Neural cell (in vitro differentiated cells): ENCODE measurements at regions not wholly inside any gene's neighbourhood (a gene's known extent, or its start where the extent isn't known, plus 50 kb on each side); places are given as distances from the start of the nearest gene placed in this dataset.

Source experiments
- H2AFZ ChIP-seq: fragments of 200-600, 300-800 bp; sonication (generic), shearing (Covaris generic); 2 replicates; pipeline ENCODE4 v1.6.0; 2014; ENCODE audit warnings: low read depth, mild to moderate bottlenecking, antibody characterized with exemption, low read length, moderate library complexity
- H3F3A ChIP-seq: fragments of 200-600 bp; shearing (Covaris generic); 2 replicates; pipeline ENCODE4 v1.6.1; 2016; ENCODE audit warnings: mild to moderate bottlenecking, moderate library complexity, mixed read lengths, antibody characterized with exemption, low read length; ENCODE audit not compliant: insufficient read depth, poor library complexity, severe bottlenecking
- H3K27ac ChIP-seq: fragments of 200-600, 300-800 bp; sonication (generic), shearing (Covaris generic); 2 replicates; pipeline ENCODE4 v1.5.1; 2014; ENCODE audit warnings: mild to moderate bottlenecking, low read length, moderate library complexity
- H3K27me3 ChIP-seq: fragments of 300-800, 200-600 bp; sonication (generic), shearing (Covaris generic); 2 replicates; pipeline ENCODE4 v1.6.0; 2014; ENCODE audit warnings: mild to moderate bottlenecking, low read depth, low read length, moderate library complexity; ENCODE audit not compliant: insufficient read depth
- H3K36me3 ChIP-seq: fragments of 300-800, 200-600 bp; sonication (generic), shearing (Covaris generic); 2 replicates; pipeline ENCODE4 v1.5.1; 2014; ENCODE audit warnings: mild to moderate bottlenecking, antibody characterized with exemption, low read length, moderate library complexity; ENCODE audit not compliant: insufficient read depth
- H3K4me2 ChIP-seq: fragments of 300-800, 200-600 bp; sonication (generic), shearing (Covaris generic); 2 replicates; pipeline ENCODE4 v1.6.0; 2014; ENCODE audit warnings: mild to moderate bottlenecking, low read length
- H3K4me3 ChIP-seq: fragments of 300-800, 200-600 bp; sonication (generic), shearing (Covaris generic); 2 replicates; pipeline ENCODE4 v1.5.1; 2014; ENCODE audit warnings: mild to moderate bottlenecking, low read length, moderate library complexity
- H3K79me2 ChIP-seq: fragments of 200-600 bp; shearing (Covaris generic); replicated peaks from 2 replicates; pipeline ENCODE4 v1.6.0; 2014; ENCODE audit warnings: mild to moderate bottlenecking, low read length, moderate library complexity; ENCODE audit not compliant: insufficient read depth
- H3K9ac ChIP-seq: fragments of 300-800, 200-600 bp; sonication (generic), shearing (Covaris generic); 2 replicates; pipeline ENCODE4 v1.6.1; 2016; ENCODE audit warnings: mild to moderate bottlenecking, low read length, mixed read lengths
- H3K9me2 ChIP-seq: fragments of 200-600 bp; shearing (Covaris generic); 2 replicates; pipeline ENCODE4 v1.6.1; 2016; ENCODE audit warnings: mild to moderate bottlenecking, low read length, mixed read lengths; ENCODE audit not compliant: insufficient read depth
- H3K9me3 ChIP-seq: fragments of 200-600, 300-800 bp; sonication (generic), shearing (Covaris generic); 2 replicates; pipeline ENCODE4 v1.6.1; 2016; ENCODE audit warnings: mild to moderate bottlenecking, mixed run types, low read length, moderate library complexity, mixed read lengths
- H4K20me1 ChIP-seq: fragments of 200-600 bp; shearing (Covaris generic); 2 replicates; pipeline ENCODE4 v1.6.1; 2016; ENCODE audit warnings: mild to moderate bottlenecking, mixed run types; ENCODE audit not compliant: insufficient read depth
- CTCF ChIP-seq: fragments of 450-650 bp; IDR thresholded peaks from 2 replicates; pipeline ENCODE4 v1.5.1; 2014; ENCODE audit warnings: antibody characterized with exemption, mild to moderate bottlenecking, moderate library complexity; ENCODE audit not compliant: poor library complexity, severe bottlenecking
- EP300 ChIP-seq: fragments of 450-650 bp; conservative IDR thresholded peaks from 2 replicates; pipeline ENCODE4 v1.6.1; 2014; ENCODE audit warnings: antibody characterized with exemption, mild to moderate bottlenecking, moderate library complexity; ENCODE audit not compliant: poor library complexity, severe bottlenecking
- EZH2 ChIP-seq: fragments of 200-600, 300-800 bp; shearing (Covaris generic), sonication (generic); IDR thresholded peaks from 2 replicates; pipeline ENCODE4 v1.6.1; 2014; ENCODE audit warnings: antibody characterized with exemption, low read length, borderline replicate concordance, mild to moderate bottlenecking; ENCODE audit not compliant: insufficient read depth, poor library complexity, severe bottlenecking
- MXI1 ChIP-seq: fragments of 450-650 bp; conservative IDR thresholded peaks from 2 replicates; pipeline ENCODE4 v1.6.1; 2014; ENCODE audit warnings: antibody characterized with exemption, mild to moderate bottlenecking; ENCODE audit not compliant: poor library complexity, severe bottlenecking
- POLR2AphosphoS5 ChIP-seq: IDR thresholded peaks from 2 replicates; pipeline ENCODE4 v1.6.1; 2012
- RAD21 ChIP-seq: fragments of 450-650 bp; conservative IDR thresholded peaks from 2 replicates; pipeline ENCODE4 v1.6.1; 2014; ENCODE audit warnings: antibody characterized with exemption, mild to moderate bottlenecking, moderate library complexity
- REST ChIP-seq: IDR thresholded peaks from 2 replicates; pipeline ENCODE4 v1.6.1; 2012; ENCODE audit warnings: borderline replicate concordance
- SMC3 ChIP-seq: fragments of 450-650 bp; conservative IDR thresholded peaks from 2 replicates; pipeline ENCODE4 v1.6.1; 2014; ENCODE audit warnings: antibody characterized with exemption, mild to moderate bottlenecking, moderate library complexity; ENCODE audit not compliant: poor library complexity
- TAF1 ChIP-seq: IDR thresholded peaks from 2 replicates; pipeline ENCODE4 v1.6.1; 2012; ENCODE audit warnings: low read depth

DNA sequence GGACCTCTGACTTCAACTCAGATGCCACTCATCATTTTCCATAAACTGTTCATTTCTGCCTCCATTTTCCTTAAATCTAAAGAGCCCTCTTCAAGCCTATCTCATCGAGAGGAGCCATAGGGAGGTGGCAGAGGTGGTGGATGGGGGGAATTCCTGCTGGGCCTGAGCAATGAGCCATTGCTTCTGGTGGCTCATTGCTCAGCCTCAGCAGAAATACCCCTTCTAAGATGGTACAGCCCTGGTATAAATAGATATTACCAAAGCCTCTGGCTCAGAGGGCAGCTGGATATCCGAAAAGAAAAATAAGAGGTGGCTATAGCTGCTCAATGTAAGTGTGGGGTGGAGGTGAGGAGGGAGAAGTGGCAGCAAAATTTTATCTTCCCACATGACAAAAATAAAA lies 313.5 kb downstream of the CAAP1 start:
- Histone ChIP-seq H3K9me2 (no peaks in the 10 kb centered on the region), H4K20me1 (no peaks in the 10 kb centered on the region), H3K27ac (no peak overlapping the region), H3F3A (no peaks in the 10 kb centered on the region), H3K9ac (no peak overlapping the region), H2AFZ (no peak overlapping the region), H3K4me3 (no peak overlapping the region), H3K79me2 (no peaks in the 10 kb centered on the region), H3K27me3 (no peaks in the 10 kb centered on the region), H3K36me3 (no peaks in the 10 kb centered on the region), H3K4me2 (no peak overlapping the region), H3K9me3 (no peaks in the 10 kb centered on the region)
- TF ChIP-seq RAD21 (no peak), EP300 (no peak), EZH2 (no peak), CTCF (no peak), SMC3 (no peak), MXI1 (no peak), REST (no peak), TAF1 (no peak), POLR2AphosphoS5 (no peak)

- Histone ChIP-seq H3K9me3 (no peaks in the 10 kb centered on the region), H3K9me2 (no peaks in the 10 kb centered on the region), H3K4me2 (no peak overlapping the region), H3K36me3 (no peaks in the 10 kb centered on the region), H3K79me2 (no peaks in the 10 kb centered on the region), H3K4me3 (no peak overlapping the region), H3K9ac (no peak overlapping the region), H3K27ac (no peak overlapping the region), H2AFZ (no peak overlapping the region), H4K20me1 (no peaks in the 10 kb centered on the region), H3K27me3 (no peaks in the 10 kb centered on the region), H3F3A (no peaks in the 10 kb centered on the region)
- no peak for TF ChIP-seq EZH2
- no peak for TF ChIP-seq POLR2AphosphoS5
- TF ChIP-seq CTCF, result no peak
- no peak for TF ChIP-seq SMC3
- no peak for TF ChIP-seq REST
- no peak for TF ChIP-seq EP300
- TF ChIP-seq TAF1, result no peak
- no peak for TF ChIP-seq RAD21
Observed at GRCh38 chr9:26574898-26575440, 317.6 kb downstream of the CAAP1 start.
